ENCODE measurements at regions not wholly inside any gene's neighbourhood (a gene's known extent, or its start where the extent isn't known, plus 50 kb on each side); places are given as distances from the start of the nearest gene placed in this dataset.

- Histone ChIP-seq H3K9me3 (ENCODE audit: control insufficient read depth, insufficient read depth, low read length) (no peaks in the 10 kb centered on the region), H3K27me3 (ENCODE audit: control insufficient read depth, low read length) (peaks cover 6% of the 10 kb centered on the region; the same call in 1 of the 2 replicates), H3K4me2 (ENCODE audit: low read length) (no peak overlapping the region)
Measured at GRCh38 chr1:101325144-101325543, 88.3 kb downstream of the S1PR1 start.

GRCh38 chr1:101330427-101331130 lies 93.8 kb downstream of the S1PR1 start:
- Histone ChIP-seq H3K36me3 (ENCODE audit: control insufficient read depth, low read length) (no peaks in the 10 kb centered on the region), H3K9me2 (replicated peaks; ENCODE audit: control insufficient read depth, low read length) (no peaks in the 10 kb centered on the region), H3K4me2 (ENCODE audit: low read length) (no peak overlapping the region), H3K4me1 (ENCODE audit: control insufficient read depth, low read length) (no peaks in the 10 kb centered on the region), H3K27me3 (ENCODE audit: control insufficient read depth, low read length) (no peaks in the 10 kb centered on the region), H3K9me3 (ENCODE audit: control insufficient read depth, insufficient read depth, low read length) (peaks cover 4% of the 10 kb centered on the region; the same call in 1 of the 2 replicates), H4K20me1 (ENCODE audit: control insufficient read depth, insufficient read depth, low read depth, low read length) (no peaks in the 10 kb centered on the region), H3F3A (ENCODE audit: control insufficient read depth, insufficient read depth) (no peaks in the 10 kb centered on the region), H3K79me2 (ENCODE audit: control insufficient read depth, low read length) (no peaks in the 10 kb centered on the region), H3K27ac (ENCODE audit: low read depth, low read length) (no peak overlapping the region), H3K4me3 (ENCODE audit: low read length) (no peak overlapping the region)
- TF ChIP-seq EZH2phosphoT487 (IDR thresholded peaks at IDR 0.05; ENCODE audit: borderline replicate concordance, low read length) (no peak), CTCF (IDR thresholded peaks at IDR 0.05; ENCODE audit: low read depth, low read length, poor library complexity, severe bottlenecking) (no peak)

More at GRCh38 chr1:101325144-101325543, 88.3 kb downstream of the S1PR1 start:
- Histone ChIP-seq H3K4me3 (ENCODE audit: low read length) (no peak overlapping the region), H4K20me1 (ENCODE audit: control insufficient read depth, insufficient read depth, low read depth, low read length) (no peaks in the 10 kb centered on the region), H3K4me1 (ENCODE audit: control insufficient read depth, low read length) (no peaks in the 10 kb centered on the region), H3K79me2 (ENCODE audit: control insufficient read depth, low read length) (no peaks in the 10 kb centered on the region), H3K9me2 (replicated peaks; ENCODE audit: control insufficient read depth, low read length) (no peaks in the 10 kb centered on the region), H3K27ac (ENCODE audit: low read depth, low read length) (no peak overlapping the region), H3K36me3 (ENCODE audit: control insufficient read depth, low read length) (no peaks in the 10 kb centered on the region), H3F3A (ENCODE audit: control insufficient read depth, insufficient read depth) (no peaks in the 10 kb centered on the region)
- TF ChIP-seq EZH2phosphoT487 (IDR thresholded peaks at IDR 0.05; ENCODE audit: borderline replicate concordance, low read length) (no peak), CTCF (IDR thresholded peaks at IDR 0.05; ENCODE audit: low read depth, low read length, poor library complexity, severe bottlenecking) (no peak)

- Histone ChIP-seq H3F3A (ENCODE audit: control insufficient read depth, insufficient read depth) (no peaks in the 10 kb centered on the region), H3K9me3 (ENCODE audit: control insufficient read depth, insufficient read depth, low read length) (peaks cover 4% of the 10 kb centered on the region; the same call in 1 of the 2 replicates)
- TF ChIP-seq EZH2phosphoT487 (IDR thresholded peaks at IDR 0.05; ENCODE audit: borderline replicate concordance, low read length) (no peak), CTCF (IDR thresholded peaks at IDR 0.05; ENCODE audit: low read depth, low read length, poor library complexity, severe bottlenecking) (no peak)
Measured at GRCh38 chr1:101331794-101332193, 95.0 kb downstream of the S1PR1 start.

More at GRCh38 chr1:101331794-101332193, 95.0 kb downstream of the S1PR1 start:
- Histone ChIP-seq H3K4me3 (ENCODE audit: low read length) (no peak overlapping the region), H4K20me1 (ENCODE audit: control insufficient read depth, insufficient read depth, low read depth, low read length) (no peaks in the 10 kb centered on the region), H3K4me2 (ENCODE audit: low read length) (no peak overlapping the region), H3K9me2 (replicated peaks; ENCODE audit: control insufficient read depth, low read length) (no peaks in the 10 kb centered on the region), H3K27ac (ENCODE audit: low read depth, low read length) (no peak overlapping the region), H3K27me3 (ENCODE audit: control insufficient read depth, low read length) (no peaks in the 10 kb centered on the region), H3K36me3 (ENCODE audit: control insufficient read depth, low read length) (no peaks in the 10 kb centered on the region), H3K4me1 (ENCODE audit: control insufficient read depth, low read length) (no peaks in the 10 kb centered on the region), H3K79me2 (ENCODE audit: control insufficient read depth, low read length) (no peaks in the 10 kb centered on the region)

Data from DOHH2 (cell line).